Neural progenitor cell (in vitro differentiated cells): ENCODE measurements at regions not wholly inside any gene's neighbourhood (a gene's known extent, or its start where the extent isn't known, plus 50 kb on each side); places are given as distances from the start of the nearest gene placed in this dataset.

ENCODE experiments used
- CTCF ChIP-seq: fragments of 200-600 bp; sonication (generic); IDR thresholded peaks from 2 replicates; pipeline ENCODE4 v1.5.1; 2017; ENCODE audit warnings: antibody characterized with exemption, mild to moderate bottlenecking
- EZH2phosphoT487 ChIP-seq: fragments of 200-600 bp; sonication (generic); IDR thresholded peaks from 2 replicates; pipeline ENCODE4 v1.6.1; 2017; ENCODE audit warnings: antibody characterized with exemption

- no peak for TF ChIP-seq CTCF
- no peak for TF ChIP-seq EZH2phosphoT487
Measured at GRCh38 chr9:108618906-108619550, 236.8 kb downstream of the ACTL7B start.
